Mucosa of gallbladder (tissue), 1 donor: ENCODE measurements at regions not wholly inside any gene's neighbourhood (a gene's known extent, or its start where the extent isn't known, plus 50 kb on each side); places are given as distances from the start of the nearest gene placed in this dataset.

Experiments
- DNase-seq: peaks from one replicate; pipeline ENCODE4 v3.0.0-alpha.2; 2020; ENCODE audit warnings: low spot score
- donor health status: DM: no; HTN: no; CAD: no.

GRCh38 chr15:70556779-70557178 lies 206.6 kb downstream of the UACA start:
- DNase-seq = no peak

DNA sequence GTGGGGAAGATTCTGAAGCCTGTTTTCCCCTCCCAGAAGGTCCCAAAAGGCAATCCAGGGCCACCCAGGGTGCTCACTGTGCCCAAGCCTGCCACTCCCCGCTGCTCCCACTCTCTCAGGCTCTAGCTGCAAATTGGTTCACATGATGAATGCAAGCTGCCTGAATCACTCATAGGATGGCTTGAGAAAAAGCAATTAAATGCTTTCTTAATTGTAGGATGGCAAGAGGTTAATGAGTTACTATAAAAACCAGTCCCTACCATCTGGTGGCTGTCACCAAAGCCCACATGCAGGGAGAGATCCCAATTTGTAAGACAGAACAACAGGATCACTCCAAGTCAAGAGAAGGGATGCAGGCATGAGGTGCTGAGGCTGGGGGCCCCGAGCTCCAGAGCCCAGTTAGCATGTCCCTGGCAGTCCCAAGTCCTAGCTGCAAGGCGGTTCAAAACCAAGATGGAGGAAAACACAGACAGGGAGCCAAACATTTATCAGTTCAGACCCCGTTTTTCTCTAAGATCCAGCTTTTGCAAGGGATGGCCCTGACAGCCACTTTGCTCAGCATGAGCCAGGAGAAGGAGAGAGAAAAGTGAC lies 207.1 kb downstream of the UACA start:
- no peak for DNase-seq

DNA sequence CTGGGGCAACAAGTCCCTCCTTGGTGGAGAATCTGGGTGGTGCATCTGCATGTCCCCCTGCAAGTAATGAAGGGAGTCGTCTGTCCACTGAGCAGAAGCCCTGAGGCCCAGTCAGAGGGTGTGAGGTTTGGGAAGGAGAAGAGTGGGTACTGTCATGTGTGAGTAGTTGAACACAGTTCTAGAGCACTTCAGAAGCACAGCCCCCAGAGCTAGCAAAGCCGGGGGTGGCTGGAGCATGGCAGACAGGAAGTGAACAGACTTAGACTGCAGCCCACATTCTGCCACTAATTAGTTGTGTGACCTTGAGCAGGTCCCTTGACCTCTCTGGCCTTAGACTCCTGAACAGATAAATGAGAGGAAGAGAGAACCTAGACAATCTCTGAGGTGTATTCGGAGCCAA lies 207.6 kb downstream of the UACA start:
- no peak for DNase-seq

DNA sequence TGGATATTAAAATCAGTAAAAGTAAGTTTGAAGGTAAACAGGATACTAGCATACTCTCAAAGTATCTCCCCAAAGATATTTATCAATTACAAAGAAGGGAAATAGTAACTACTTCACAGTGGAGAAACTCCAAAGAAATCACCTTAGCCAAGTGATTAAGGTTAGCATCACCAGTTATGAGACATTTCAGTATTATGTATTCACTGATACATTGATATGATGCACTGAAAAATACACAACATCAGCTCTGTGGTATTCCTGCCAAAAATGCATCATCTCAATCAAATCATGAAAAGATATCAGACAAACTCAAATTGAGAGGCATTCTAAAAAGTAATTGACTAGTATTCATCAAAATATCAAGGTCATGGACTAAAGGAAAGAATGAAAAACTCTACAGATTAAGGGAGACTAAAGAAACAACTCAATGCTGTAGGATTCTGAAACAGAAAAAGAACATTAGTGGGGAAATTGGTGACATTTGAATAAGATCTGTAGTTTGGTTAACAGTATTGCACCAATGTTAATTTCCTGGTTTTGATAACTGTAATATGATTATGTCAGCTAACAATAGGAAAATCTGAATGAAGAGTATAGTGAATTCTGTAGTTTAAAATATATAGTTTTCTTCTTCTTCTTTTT lies 215.4 kb downstream of the UACA start:
- DNase-seq = no peak

DNA sequence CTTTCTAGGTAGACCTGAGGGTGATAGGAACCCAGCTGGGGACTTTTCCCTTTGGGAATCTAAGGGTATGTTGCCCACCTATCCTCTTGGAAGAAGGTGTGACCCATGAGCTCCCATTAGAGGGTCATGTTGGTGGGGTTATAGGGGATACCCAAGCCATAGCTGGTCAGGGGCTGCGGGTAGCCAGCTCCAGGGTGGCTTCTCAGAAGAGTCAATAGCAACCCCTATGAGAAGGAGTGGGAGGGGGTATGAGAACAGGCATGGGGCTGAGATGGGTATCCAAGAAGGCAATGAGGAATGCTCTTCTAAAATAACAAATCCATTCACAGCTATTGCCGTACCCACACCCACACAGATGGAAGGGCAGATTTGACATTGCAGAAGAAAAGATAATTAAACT lies 217.8 kb downstream of the UACA start:
- no peak for DNase-seq

GRCh38 chr15:70541511-70541910 lies 221.8 kb downstream of the UACA start:
- no peak for DNase-seq

DNA sequence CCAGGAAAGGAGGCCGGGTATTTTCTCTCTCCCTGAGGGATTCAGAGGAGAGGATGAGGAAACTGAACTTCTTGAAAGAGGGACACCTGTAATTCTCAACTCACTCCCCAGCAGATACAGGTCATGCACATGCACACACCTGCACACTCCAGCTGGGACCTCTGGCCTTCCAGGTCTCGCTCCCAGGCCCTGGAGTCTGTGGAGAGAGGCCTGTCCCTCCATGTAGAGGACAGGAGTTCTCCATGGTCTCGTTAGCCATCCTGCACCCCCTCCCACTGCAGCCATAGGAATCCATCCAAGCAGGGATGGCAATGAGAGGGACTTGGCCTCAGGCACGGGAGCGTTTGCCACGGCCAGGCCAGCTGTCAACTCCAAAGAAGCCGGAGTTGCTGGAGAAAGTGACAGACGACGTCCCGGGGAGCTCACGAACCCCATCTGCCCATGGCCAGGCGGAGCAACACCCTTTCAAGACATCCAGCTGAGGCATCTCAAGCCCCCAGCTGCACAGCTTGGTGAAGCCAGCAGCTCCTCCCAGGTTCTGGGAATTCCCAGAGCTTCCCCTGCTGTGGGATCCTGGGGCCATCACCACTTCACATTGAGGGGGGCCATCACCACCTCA lies 223.3 kb downstream of the UACA start:
- DNase-seq = no peak

DNA sequence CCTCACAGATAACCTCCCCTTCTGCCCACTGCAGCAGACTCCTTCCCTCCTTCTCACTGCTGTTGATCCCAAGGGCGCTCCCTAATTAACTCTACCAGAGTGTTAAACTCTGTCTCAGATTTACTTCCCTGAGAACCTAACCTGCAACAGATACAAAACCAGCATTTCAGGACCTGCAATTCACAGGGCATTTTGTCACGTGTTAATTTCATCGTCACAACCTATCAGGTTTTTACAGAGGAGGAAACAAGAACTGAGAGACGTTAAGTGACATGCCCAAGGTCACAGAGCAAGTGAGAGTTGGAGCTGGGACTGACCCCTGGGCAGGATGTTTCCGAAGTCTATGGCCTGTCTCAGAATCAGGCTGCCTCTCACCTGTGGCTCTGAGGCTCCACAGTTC lies 223.9 kb downstream of the UACA start:
- DNase-seq = no peak

GRCh38 chr15:70538278-70538677 lies 225.1 kb downstream of the UACA start:
- DNase-seq = no peak

GRCh38 chr15:70535955-70536338 lies 227.4 kb downstream of the UACA start:
- no peak for DNase-seq

DNA sequence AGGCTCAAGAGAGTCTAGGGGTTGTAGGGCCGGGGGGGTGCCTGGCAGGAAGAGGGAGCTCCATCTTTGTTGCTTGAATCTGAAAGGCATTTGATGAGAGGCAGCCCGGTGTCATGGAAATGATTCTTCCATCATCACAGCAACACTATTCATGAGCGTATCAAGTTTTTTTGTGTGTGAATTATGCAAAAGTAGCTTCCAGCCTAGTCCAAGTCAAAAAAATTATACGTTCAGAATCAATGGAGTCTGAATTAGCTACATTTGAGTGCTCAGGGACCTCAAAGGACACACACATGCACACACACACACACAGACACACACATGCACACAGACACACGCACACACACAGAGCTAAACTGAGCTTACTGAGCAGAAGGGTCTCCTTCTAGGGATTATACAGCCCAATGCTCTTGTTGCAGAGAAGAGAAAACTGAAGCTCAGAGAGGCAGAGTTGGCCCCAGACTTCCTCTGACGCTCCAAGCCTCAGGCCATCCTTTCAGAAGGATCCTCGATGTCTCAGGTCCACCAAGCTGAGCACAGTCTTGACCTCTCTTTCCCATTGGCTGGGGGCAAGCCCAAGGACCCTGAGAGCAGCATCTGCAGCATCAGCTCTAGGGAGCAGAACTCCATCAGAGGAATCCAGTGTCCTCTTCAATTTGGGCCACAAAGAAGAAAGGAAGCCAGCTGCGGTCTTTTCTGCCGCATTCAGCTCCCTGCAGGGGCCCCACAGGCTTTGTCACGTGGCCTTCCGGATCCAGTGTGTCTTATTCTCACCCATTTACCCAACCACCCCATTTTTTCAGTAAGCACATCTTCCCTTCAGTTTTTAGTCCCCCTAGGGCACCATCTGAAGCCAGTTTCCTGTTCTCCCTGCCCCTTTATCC lies 228.0 kb downstream of the UACA start:
- peak; percentile 22 for DNase-seq

- DNase-seq = no peak
Observed at GRCh38 chr15:70533931-70534742, 229.2 kb downstream of the UACA start.

DNA sequence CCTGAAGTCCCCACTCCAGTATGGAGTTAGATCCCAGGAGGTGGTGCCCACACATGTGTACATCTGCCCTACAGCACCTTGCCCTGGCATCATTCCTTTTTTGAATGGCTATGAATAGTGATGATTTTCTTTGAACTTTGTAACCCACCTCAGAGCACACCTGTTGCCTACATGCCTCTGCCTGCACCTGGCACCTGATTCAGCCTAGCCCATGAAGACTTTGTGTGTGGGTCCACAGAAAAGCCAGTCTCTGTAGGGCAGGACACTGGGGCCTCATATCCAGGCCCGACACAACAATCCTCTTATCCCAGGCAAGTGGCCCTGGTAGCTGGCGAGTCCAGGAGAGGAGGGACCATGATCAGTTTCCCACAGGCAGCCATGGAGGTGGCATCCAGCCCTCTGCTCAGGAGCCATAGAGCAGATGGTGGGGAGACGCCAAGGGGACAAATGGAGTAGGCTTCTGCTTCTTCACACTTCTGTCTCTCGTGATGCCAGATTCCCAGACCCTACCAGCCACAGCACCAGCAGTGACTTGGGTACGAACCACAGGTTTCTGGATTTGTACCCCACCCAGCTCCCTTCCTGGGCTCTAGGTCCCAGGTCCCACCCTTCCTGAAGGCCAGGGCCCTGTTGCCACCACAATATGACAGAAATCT lies 230.7 kb downstream of the UACA start:
- DNase-seq = no peak

- no peak for DNase-seq
Observed at GRCh38 chr15:70531576-70531975, 231.8 kb downstream of the UACA start.

GRCh38 chr15:70530906-70531305 lies 232.5 kb downstream of the UACA start:
- no peak for DNase-seq

GRCh38 chr15:70530503-70530902 lies 232.9 kb downstream of the UACA start:
- DNase-seq = no peak

- peak; percentile 9 for DNase-seq
Observed at GRCh38 chr15:70530017-70530499, 233.3 kb downstream of the UACA start.

GRCh38 chr15:70528816-70529215 lies 234.5 kb downstream of the UACA start:
- peak; percentile 8 for DNase-seq

DNA sequence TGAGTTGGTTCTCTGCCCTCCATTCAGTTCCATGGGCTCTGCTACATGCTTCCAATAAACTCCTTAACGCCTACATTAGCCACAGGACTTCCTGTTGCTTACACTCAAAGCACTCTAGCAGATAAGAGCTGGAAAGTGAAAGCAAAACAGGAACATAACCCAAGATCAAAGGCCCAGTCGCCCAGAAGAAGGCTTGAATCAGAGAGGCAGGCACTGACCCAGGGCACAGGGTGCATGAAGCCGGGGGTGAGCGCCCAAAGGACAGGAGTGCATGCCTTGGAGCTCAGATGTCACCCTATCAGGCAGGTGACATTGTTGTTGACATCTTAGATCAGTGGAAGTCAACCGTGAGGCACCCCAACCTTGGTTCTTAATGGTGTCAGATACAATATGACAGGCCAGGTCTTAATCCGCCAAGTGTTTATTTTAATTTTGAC lies 235.1 kb downstream of the UACA start:
- peak; percentile 21 for DNase-seq

DNA sequence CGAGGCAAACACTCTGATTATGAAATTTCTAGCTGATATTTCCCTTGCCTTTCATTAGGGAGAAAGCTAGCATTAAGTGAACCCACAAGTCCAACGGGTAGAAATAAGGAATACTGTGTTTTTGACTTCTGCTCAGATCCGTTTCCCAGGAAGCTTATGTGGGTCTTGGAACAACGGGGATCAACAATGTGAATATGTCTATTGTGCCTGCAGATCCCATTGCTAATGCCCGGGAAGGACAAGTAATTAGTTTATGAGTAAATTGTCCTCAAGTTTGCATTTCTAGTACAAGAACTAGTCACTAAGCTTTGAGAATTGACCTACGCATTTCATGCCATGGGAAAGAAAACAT lies 236.4 kb downstream of the UACA start:
- DNase-seq = no peak
